ENCODE measurements at regions not wholly inside any gene's neighbourhood (a gene's known extent, or its start where the extent isn't known, plus 50 kb on each side); places are given as distances from the start of the nearest gene placed in this dataset.

GRCh38 chr9:29004988-29005387 lies 1431.7 kb upstream of the C9orf72 start:
- no peak for TF ChIP-seq SUZ12 (IDR thresholded peaks at IDR 0.05; ENCODE audit: extremely low read depth, insufficient read depth, insufficient read length)
- TF ChIP-seq YY1 (IDR thresholded peaks at IDR 0.05; ENCODE audit: insufficient read depth, insufficient read length): no peak
- TF ChIP-seq ZNF274 (IDR thresholded peaks at IDR 0.05; ENCODE audit: low read depth, low read length): no peak
- no peak overlapping the region for H3K9ac ChIP-seq (ENCODE audit: insufficient read length, low read depth)

GRCh38 chr9:29006628-29007027 lies 1433.3 kb upstream of the C9orf72 start:
- H3K36me3 ChIP-seq (ENCODE audit: insufficient read depth, insufficient read length, low read length): no peaks in the 10 kb centered on the region
- no peak overlapping the region for H3K4me3 ChIP-seq (ENCODE audit: insufficient read length, low read depth)
- no peaks in the 10 kb centered on the region for H3K27me3 ChIP-seq (ENCODE audit: insufficient read depth, insufficient read length)
- H3K4me1 ChIP-seq (ENCODE audit: insufficient read depth, insufficient read length): no peaks in the 10 kb centered on the region
- TF ChIP-seq SUZ12 (IDR thresholded peaks at IDR 0.05; ENCODE audit: extremely low read depth, insufficient read depth, insufficient read length) (no peak), ZNF274 (IDR thresholded peaks at IDR 0.05; ENCODE audit: low read depth, low read length) (no peak), YY1 (IDR thresholded peaks at IDR 0.05; ENCODE audit: insufficient read depth, insufficient read length) (no peak)
- DNase-seq (ENCODE audit: low read depth, low spot score): no peak
- no peaks in the 10 kb centered on the region for H3K9me3 ChIP-seq (ENCODE audit: insufficient read depth, low read length)
- no peak overlapping the region for H3K9ac ChIP-seq (ENCODE audit: insufficient read length, low read depth)

More at GRCh38 chr9:29004988-29005387, 1431.7 kb upstream of the C9orf72 start:
- no peak for DNase-seq (ENCODE audit: low read depth, low spot score)
- Histone ChIP-seq H3K27me3 (ENCODE audit: insufficient read depth, insufficient read length) (no peaks in the 10 kb centered on the region), H3K4me3 (ENCODE audit: insufficient read length, low read depth) (no peak overlapping the region), H3K4me1 (ENCODE audit: insufficient read depth, insufficient read length) (no peaks in the 10 kb centered on the region), H3K9me3 (ENCODE audit: insufficient read depth, low read length) (no peaks in the 10 kb centered on the region), H3K36me3 (ENCODE audit: insufficient read depth, insufficient read length, low read length) (no peaks in the 10 kb centered on the region)

- Histone ChIP-seq H3K36me3 (ENCODE audit: insufficient read depth, insufficient read length, low read length) (no peaks in the 10 kb centered on the region), H3K9me3 (ENCODE audit: insufficient read depth, low read length) (no peaks in the 10 kb centered on the region), H3K4me3 (ENCODE audit: insufficient read length, low read depth) (no peak overlapping the region), H3K4me1 (ENCODE audit: insufficient read depth, insufficient read length) (no peaks in the 10 kb centered on the region), H3K9ac (ENCODE audit: insufficient read length, low read depth) (no peak overlapping the region), H3K27me3 (ENCODE audit: insufficient read depth, insufficient read length) (no peaks in the 10 kb centered on the region)
- TF ChIP-seq ZNF274 (IDR thresholded peaks at IDR 0.05; ENCODE audit: low read depth, low read length): no peak
- no peak for TF ChIP-seq YY1 (IDR thresholded peaks at IDR 0.05; ENCODE audit: insufficient read depth, insufficient read length)
- no peak for TF ChIP-seq SUZ12 (IDR thresholded peaks at IDR 0.05; ENCODE audit: extremely low read depth, insufficient read depth, insufficient read length)
- DNase-seq (ENCODE audit: low read depth, low spot score): no peak
Observed at GRCh38 chr9:29012911-29013310, 1439.6 kb upstream of the C9orf72 start.

GRCh38 chr9:29021632-29022031 lies 1448.4 kb upstream of the C9orf72 start:
- DNase-seq (ENCODE audit: low read depth, low spot score): no peak
- Histone ChIP-seq H3K36me3 (ENCODE audit: insufficient read depth, insufficient read length, low read length) (no peaks in the 10 kb centered on the region), H3K9ac (ENCODE audit: insufficient read length, low read depth) (no peak overlapping the region), H3K4me3 (ENCODE audit: insufficient read length, low read depth) (no peak overlapping the region), H3K9me3 (ENCODE audit: insufficient read depth, low read length) (no peaks in the 10 kb centered on the region), H3K27me3 (ENCODE audit: insufficient read depth, insufficient read length) (no peaks in the 10 kb centered on the region), H3K4me1 (ENCODE audit: insufficient read depth, insufficient read length) (no peaks in the 10 kb centered on the region)
- TF ChIP-seq SUZ12 (IDR thresholded peaks at IDR 0.05; ENCODE audit: extremely low read depth, insufficient read depth, insufficient read length) (no peak), YY1 (IDR thresholded peaks at IDR 0.05; ENCODE audit: insufficient read depth, insufficient read length) (no peak), ZNF274 (IDR thresholded peaks at IDR 0.05; ENCODE audit: low read depth, low read length) (no peak)

- Histone ChIP-seq H3K9me3 (ENCODE audit: insufficient read depth, low read length) (no peaks in the 10 kb centered on the region), H3K4me3 (ENCODE audit: insufficient read length, low read depth) (no peak overlapping the region), H3K4me1 (ENCODE audit: insufficient read depth, insufficient read length) (no peaks in the 10 kb centered on the region), H3K36me3 (ENCODE audit: insufficient read depth, insufficient read length, low read length) (no peaks in the 10 kb centered on the region), H3K9ac (ENCODE audit: insufficient read length, low read depth) (no peak overlapping the region), H3K27me3 (ENCODE audit: insufficient read depth, insufficient read length) (no peaks in the 10 kb centered on the region)
- DNase-seq (ENCODE audit: low read depth, low spot score): no peak
- no peak for TF ChIP-seq ZNF274 (IDR thresholded peaks at IDR 0.05; ENCODE audit: low read depth, low read length)
- no peak for TF ChIP-seq YY1 (IDR thresholded peaks at IDR 0.05; ENCODE audit: insufficient read depth, insufficient read length)
- no peak for TF ChIP-seq SUZ12 (IDR thresholded peaks at IDR 0.05; ENCODE audit: extremely low read depth, insufficient read depth, insufficient read length)
Observed at GRCh38 chr9:29038332-29038731, 1465.1 kb upstream of the C9orf72 start.

- Histone ChIP-seq H3K27me3 (ENCODE audit: insufficient read depth, insufficient read length) (no peaks in the 10 kb centered on the region), H3K36me3 (ENCODE audit: insufficient read depth, insufficient read length, low read length) (no peaks in the 10 kb centered on the region), H3K9ac (ENCODE audit: insufficient read length, low read depth) (no peak overlapping the region), H3K4me3 (ENCODE audit: insufficient read length, low read depth) (no peak overlapping the region), H3K4me1 (ENCODE audit: insufficient read depth, insufficient read length) (no peaks in the 10 kb centered on the region), H3K9me3 (ENCODE audit: insufficient read depth, low read length) (no peaks in the 10 kb centered on the region)
- TF ChIP-seq SUZ12 (IDR thresholded peaks at IDR 0.05; ENCODE audit: extremely low read depth, insufficient read depth, insufficient read length): no peak
- TF ChIP-seq YY1 (IDR thresholded peaks at IDR 0.05; ENCODE audit: insufficient read depth, insufficient read length): no peak
- no peak for TF ChIP-seq ZNF274 (IDR thresholded peaks at IDR 0.05; ENCODE audit: low read depth, low read length)
- DNase-seq (ENCODE audit: low read depth, low spot score): no peak
Observed at GRCh38 chr9:29039258-29039657, 1466.0 kb upstream of the C9orf72 start.

- no peaks in the 10 kb centered on the region for H3K27me3 ChIP-seq (ENCODE audit: insufficient read depth, insufficient read length)
- DNase-seq (ENCODE audit: low read depth, low spot score): no peak
- H3K4me1 ChIP-seq (ENCODE audit: insufficient read depth, insufficient read length): no peaks in the 10 kb centered on the region
- no peak overlapping the region for H3K9ac ChIP-seq (ENCODE audit: insufficient read length, low read depth)
- H3K36me3 ChIP-seq (ENCODE audit: insufficient read depth, insufficient read length, low read length): no peaks in the 10 kb centered on the region
- no peak overlapping the region for H3K4me3 ChIP-seq (ENCODE audit: insufficient read length, low read depth)
- TF ChIP-seq YY1 (IDR thresholded peaks at IDR 0.05; ENCODE audit: insufficient read depth, insufficient read length): no peak
- TF ChIP-seq ZNF274 (IDR thresholded peaks at IDR 0.05; ENCODE audit: low read depth, low read length): no peak
- TF ChIP-seq SUZ12 (IDR thresholded peaks at IDR 0.05; ENCODE audit: extremely low read depth, insufficient read depth, insufficient read length): no peak
- H3K9me3 ChIP-seq (ENCODE audit: insufficient read depth, low read length): no peaks in the 10 kb centered on the region
Observed at GRCh38 chr9:29043072-29043471, 1469.8 kb upstream of the C9orf72 start.

All from NT2/D1 (cell line).